IPS-20b (cell line): ENCODE measurements at regions not wholly inside any gene's neighbourhood (a gene's known extent, or its start where the extent isn't known, plus 50 kb on each side); places are given as distances from the start of the nearest gene placed in this dataset.

Source experiments
- H3K27ac ChIP-seq: one replicate; pipeline ENCODE4 v1.5.1; 2013; ENCODE audit warnings: low read length
- H3K27me3 ChIP-seq: 2 replicates; pipeline ENCODE4 v1.6.1; 2013; ENCODE audit warnings: mild to moderate bottlenecking, low read length, inconsistent platforms; ENCODE audit not compliant: insufficient read depth
- H3K36me3 ChIP-seq: 2 replicates; pipeline ENCODE4 v1.6.1; 2013; ENCODE audit warnings: low read depth, mild to moderate bottlenecking, inconsistent platforms, low read length, moderate library complexity; ENCODE audit not compliant: insufficient read depth
- H3K4me1 ChIP-seq: 2 replicates; pipeline ENCODE4 v1.6.1; 2013; ENCODE audit warnings: mild to moderate bottlenecking, control low read depth, inconsistent platforms, low read length, moderate library complexity; ENCODE audit not compliant: insufficient read depth
- H3K4me3 ChIP-seq: 2 replicates; pipeline ENCODE4 v1.5.1; 2013; ENCODE audit warnings: mild to moderate bottlenecking, low read length, inconsistent platforms
- H3K9ac ChIP-seq: 2 replicates; pipeline ENCODE4 v1.6.1; 2013; ENCODE audit warnings: low read depth, mild to moderate bottlenecking, inconsistent platforms, low read length, moderate library complexity
- H3K9me3 ChIP-seq: 2 replicates; pipeline ENCODE4 v1.6.1; 2013; ENCODE audit warnings: mild to moderate bottlenecking, low read depth, low read length, inconsistent platforms; ENCODE audit not compliant: insufficient read depth

DNA sequence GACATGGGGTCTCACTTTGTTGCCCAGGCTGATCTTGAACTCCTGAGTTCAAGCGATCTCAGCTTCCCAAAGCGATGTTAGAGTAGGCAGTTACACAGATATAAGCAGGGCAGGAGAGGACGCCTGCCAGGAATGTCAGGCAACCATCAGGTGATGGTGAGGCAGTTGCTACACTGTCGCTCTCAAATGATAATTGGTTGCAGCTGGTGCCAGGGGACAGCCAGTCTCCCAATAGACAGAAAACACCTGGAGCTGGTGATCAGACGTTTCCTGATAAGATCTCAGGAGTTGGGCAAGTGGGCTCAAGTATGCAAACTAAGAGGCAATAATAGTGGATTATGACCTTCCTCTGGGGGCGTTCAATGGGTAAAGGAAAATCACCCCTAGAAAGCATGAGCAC is 163.1 kb upstream of the RGPD4 start:
- H3K4me1 ChIP-seq: no peaks in the 10 kb centered on the region; the same call in 1 of the 2 replicates
- H3K27ac ChIP-seq: no peak overlapping the region
- H3K27me3 ChIP-seq: no peaks in the 10 kb centered on the region
- no peak overlapping the region for H3K4me3 ChIP-seq
- H3K36me3 ChIP-seq: no peaks in the 10 kb centered on the region
- H3K9ac ChIP-seq: no peak overlapping the region
- no peaks in the 10 kb centered on the region for H3K9me3 ChIP-seq

DNA sequence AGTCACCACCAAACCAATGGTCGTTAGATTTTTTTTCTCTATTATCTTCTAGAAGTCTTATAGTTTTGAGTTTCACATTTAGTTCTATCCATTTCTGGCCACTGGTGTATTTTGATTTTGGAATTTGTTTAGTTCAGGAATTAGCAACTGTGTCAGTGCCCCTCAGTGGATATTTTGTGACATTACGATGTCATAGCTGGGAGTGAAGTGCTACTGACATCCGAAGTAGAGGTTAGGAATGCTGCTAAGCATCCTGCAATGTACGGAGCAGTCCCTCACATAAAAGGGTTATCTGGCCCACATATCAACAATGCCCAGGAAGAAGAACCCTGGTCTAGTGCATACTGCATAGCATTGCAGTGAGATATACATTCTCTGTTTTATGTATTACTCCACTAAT is 157.4 kb upstream of the RGPD4 start:
- Histone ChIP-seq H3K27ac (no peak overlapping the region), H3K9me3 (peaks cover 13% of the 10 kb centered on the region), H3K4me1 (no peaks in the 10 kb centered on the region)

DNA sequence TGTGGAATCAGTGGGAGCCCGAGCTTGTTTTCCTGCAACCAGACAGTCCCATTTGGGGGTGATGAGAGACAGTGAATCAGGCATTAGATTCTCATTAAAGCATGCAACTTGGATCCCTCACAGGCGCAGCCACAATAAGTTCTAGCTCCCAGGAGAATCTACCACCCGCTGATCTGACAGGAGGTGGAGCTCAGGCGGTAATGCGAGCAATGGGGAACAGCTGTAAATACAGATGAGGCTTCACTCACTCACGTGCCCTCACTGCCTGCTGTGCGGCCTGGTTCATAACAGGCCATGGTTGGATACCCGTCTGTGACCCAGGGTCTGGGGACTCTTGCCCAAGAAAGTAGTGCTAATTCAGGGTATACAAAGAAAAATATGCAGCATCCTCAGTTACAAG is 144.8 kb upstream of the RGPD4 start:
- Histone ChIP-seq H3K27me3 (no peaks in the 10 kb centered on the region), H3K9ac (no peak overlapping the region), H3K36me3 (no peaks in the 10 kb centered on the region), H3K4me3 (no peak overlapping the region), H3K4me1 (peaks cover 7% of the 10 kb centered on the region), H3K9me3 (no peaks in the 10 kb centered on the region), H3K27ac (no peak overlapping the region)

More for the DNA sequence above, 157.4 kb upstream of the RGPD4 start:
- Histone ChIP-seq H3K27me3 (no peaks in the 10 kb centered on the region), H3K4me3 (no peak overlapping the region), H3K9ac (no peak overlapping the region), H3K36me3 (no peaks in the 10 kb centered on the region)

DNA sequence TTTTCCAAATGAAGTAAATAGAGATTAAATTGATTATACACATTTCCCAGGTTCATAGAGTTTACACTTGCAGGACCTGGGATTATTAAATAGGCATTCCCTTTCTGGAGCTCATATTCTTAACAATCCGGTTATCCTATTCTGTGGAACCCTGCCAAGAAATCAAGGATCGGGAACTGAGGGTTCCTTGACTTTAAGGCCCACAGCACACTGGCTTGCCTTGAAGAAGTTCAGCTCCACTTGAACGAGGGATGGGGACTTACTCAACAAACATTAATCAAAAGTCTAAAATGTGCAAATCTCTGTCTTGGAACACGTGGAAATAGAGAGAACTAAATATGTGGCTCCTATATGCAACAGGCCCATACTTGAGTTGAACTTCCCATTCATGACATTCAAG is 142.3 kb upstream of the RGPD4 start:
- Histone ChIP-seq H3K4me3 (no peak overlapping the region), H3K36me3 (no peaks in the 10 kb centered on the region), H3K27ac (no peak overlapping the region), H3K9ac (no peak overlapping the region), H3K27me3 (no peaks in the 10 kb centered on the region), H3K9me3 (no peaks in the 10 kb centered on the region), H3K4me1 (peaks cover 7% of the 10 kb centered on the region)

DNA sequence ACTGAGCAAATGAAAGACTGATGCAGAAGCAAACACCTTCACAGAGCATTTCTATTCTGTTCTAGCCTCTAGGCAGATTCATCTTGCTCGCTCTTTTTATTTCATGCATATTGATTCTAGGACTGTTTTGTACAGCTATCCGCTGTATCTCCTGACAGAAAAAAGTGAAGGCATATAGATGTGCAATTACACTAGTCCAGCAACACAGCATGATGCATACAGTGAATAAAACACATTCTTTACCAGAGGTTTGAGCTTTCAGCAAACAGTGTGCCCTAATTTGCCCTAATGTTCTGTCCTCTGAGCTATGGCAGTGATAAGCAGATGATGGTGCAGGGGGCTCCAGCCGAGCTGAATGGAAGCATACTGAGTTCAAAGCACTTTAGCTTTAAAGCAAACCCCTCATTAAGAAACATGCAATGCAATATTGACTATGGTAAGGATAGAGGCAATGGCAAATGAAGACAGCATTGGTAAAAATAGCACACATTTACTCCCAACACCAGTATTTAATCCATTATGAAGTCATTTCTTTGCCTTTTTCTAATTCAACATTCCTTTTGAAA is 141.2 kb upstream of the RGPD4 start:
- Histone ChIP-seq H3K4me3 (no peak overlapping the region), H3K9ac (no peak overlapping the region), H3K27ac (no peak overlapping the region), H3K9me3 (no peaks in the 10 kb centered on the region), H3K36me3 (no peaks in the 10 kb centered on the region), H3K27me3 (no peaks in the 10 kb centered on the region), H3K4me1 (peaks cover 7% of the 10 kb centered on the region)

DNA sequence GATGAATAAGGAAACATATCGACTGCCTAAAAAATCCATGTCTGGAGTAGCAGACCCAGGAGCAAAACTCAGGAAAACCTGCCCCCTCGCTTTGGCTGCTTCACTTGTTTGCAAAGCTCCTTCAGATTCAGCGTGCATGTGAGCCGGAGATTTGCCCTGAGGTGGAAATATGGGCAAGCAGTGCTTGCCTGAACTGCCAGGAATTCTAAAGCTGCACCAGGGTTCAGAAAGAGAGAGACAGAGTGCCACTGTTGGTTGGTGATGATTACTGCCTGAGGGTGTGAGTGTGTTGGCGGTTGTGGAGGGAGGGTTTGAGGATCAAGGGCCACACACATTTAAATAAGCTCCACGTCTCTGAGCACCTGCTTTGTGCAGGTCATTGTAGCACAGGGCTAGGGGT is 139.6 kb upstream of the RGPD4 start:
- Histone ChIP-seq H3K27ac (no peak overlapping the region), H3K36me3 (no peaks in the 10 kb centered on the region), H3K4me3 (no peak overlapping the region), H3K9ac (no peak overlapping the region), H3K9me3 (no peaks in the 10 kb centered on the region), H3K27me3 (no peaks in the 10 kb centered on the region), H3K4me1 (peaks cover 7% of the 10 kb centered on the region)

DNA sequence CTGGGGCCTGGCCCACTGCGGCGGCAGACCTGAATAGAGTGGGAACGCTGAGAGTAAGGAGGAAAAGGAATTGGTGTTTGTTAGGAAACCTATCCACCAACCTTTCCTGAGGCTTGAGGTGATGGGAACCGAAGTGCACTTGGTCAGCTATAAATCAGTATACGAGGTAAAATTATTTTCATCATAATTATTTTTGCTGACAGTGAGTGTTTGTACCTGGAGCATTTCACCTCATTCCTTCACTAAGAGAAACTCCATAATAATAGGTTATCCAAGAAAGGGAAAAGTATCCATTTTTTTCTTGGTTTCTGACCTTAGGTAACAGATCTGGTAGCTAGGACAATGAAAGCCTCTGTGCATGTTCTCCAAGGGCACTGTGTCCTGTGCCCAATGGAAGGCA is 138.6 kb upstream of the RGPD4 start:
- no peak overlapping the region for H3K4me3 ChIP-seq
- H3K27me3 ChIP-seq: no peaks in the 10 kb centered on the region
- H3K36me3 ChIP-seq: no peaks in the 10 kb centered on the region
- H3K9ac ChIP-seq: no peak overlapping the region
- H3K4me1 ChIP-seq: peaks cover 7% of the 10 kb centered on the region
- H3K9me3 ChIP-seq: no peaks in the 10 kb centered on the region
- H3K27ac ChIP-seq: no peak overlapping the region

DNA sequence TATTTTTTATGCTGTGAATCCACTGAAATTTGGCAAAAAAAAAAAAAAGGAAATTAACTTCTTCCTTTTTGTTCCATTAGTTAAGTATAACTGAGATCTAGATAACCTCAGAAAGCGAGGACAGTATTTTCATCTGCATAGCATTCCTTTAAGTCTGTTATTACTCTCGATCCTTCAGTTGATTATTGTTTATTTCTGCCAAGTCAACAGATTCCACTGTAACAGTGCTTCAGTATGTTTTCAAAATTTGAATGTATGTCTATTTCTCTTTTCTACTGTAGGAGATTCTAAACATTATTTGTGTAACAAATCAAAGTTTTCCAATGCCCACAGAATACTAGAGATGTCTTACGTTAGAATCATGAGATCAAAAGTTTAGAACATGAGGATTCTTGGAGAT is 133.1 kb upstream of the RGPD4 start:
- no peak overlapping the region for H3K4me3 ChIP-seq
- H3K36me3 ChIP-seq: no peaks in the 10 kb centered on the region
- no peaks in the 10 kb centered on the region for H3K9me3 ChIP-seq
- no peaks in the 10 kb centered on the region for H3K27me3 ChIP-seq
- H3K9ac ChIP-seq: no peak overlapping the region
- no peak overlapping the region for H3K27ac ChIP-seq
- H3K4me1 ChIP-seq: no peaks in the 10 kb centered on the region

DNA sequence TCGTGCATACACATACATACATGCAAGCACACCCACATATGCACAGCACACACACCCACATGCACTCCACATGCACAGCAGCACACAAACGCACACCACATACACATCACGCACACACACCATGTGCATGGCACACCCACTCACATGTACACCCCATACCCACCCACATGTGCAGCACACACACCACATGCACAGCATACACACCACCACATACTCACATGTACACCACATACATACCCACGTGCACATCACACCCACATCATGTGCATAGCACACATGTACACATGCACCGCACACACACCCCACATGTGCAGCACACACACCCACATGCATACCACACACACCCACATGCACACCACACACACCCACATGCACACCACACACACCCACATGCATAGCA is 132.0 kb upstream of the RGPD4 start:
- Histone ChIP-seq H3K9me3 (no peaks in the 10 kb centered on the region), H3K4me1 (no peaks in the 10 kb centered on the region), H3K4me3 (no peak overlapping the region), H3K27ac (no peak overlapping the region), H3K27me3 (no peaks in the 10 kb centered on the region), H3K36me3 (no peaks in the 10 kb centered on the region), H3K9ac (no peak overlapping the region)

DNA sequence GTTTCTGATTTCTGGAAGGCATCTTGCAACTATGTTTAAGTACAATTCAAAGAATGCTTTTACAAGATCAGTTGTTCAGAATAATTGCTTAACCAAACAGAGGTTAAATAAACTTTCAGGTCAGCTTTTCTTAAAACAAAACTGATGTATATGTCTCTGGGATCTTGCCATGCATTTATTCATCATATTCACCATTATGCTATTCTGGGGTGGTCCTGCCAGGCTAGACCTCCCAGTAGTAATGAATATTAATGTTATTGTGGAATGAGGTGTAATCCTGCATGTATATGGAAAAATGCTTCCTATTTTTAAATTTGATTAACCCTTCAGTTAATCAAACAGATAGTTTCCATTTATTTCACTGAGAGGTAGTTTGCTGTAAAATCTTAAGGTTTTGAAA is 129.3 kb upstream of the RGPD4 start:
- no peak overlapping the region for H3K27ac ChIP-seq
- H3K4me1 ChIP-seq: no peaks in the 10 kb centered on the region
- no peak overlapping the region for H3K4me3 ChIP-seq
- H3K9ac ChIP-seq: no peak overlapping the region
- no peaks in the 10 kb centered on the region for H3K27me3 ChIP-seq
- no peaks in the 10 kb centered on the region for H3K36me3 ChIP-seq
- H3K9me3 ChIP-seq: no peaks in the 10 kb centered on the region

DNA sequence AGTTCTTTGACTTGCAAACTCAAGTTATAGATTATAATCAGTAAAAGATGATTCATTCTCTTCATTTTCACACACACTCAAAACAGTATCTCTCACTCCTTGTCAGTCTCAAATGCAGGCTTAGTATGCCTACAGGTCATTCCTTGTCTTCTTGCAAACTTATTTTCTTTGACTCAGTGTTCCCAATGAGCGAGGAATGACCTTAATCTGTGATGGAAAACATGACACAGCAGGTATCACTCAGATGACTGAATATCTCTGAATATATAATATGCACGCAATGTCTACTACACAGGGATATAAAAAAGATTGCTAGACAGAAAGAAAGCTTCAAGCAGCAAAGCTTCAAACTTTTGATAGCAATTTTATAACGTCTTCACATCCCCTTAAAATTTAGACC is 127.8 kb upstream of the RGPD4 start:
- Histone ChIP-seq H3K27ac (no peak overlapping the region), H3K4me3 (no peak overlapping the region), H3K9ac (no peak overlapping the region), H3K36me3 (no peaks in the 10 kb centered on the region), H3K4me1 (no peaks in the 10 kb centered on the region), H3K9me3 (no peaks in the 10 kb centered on the region), H3K27me3 (no peaks in the 10 kb centered on the region)

DNA sequence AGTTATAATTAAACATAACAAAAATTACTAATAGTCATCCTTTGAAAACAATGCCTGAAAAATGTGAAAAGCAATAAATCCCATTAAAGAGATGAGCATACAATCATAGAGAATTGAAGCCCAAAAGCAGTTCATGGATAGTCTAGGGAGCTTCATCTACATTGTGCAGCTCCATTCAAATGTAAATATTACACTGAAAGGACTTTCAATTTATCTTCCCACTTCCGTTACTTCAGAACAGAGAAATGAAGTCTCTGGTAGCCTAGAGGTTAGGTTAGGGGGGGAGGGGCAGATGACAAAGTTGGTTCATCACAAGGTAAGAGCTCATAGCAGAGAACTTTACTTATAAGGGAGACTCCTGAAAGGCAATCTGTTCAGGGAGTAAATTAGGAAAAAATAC is 126.6 kb upstream of the RGPD4 start:
- Histone ChIP-seq H3K27ac (no peak overlapping the region), H3K4me1 (no peaks in the 10 kb centered on the region), H3K9ac (no peak overlapping the region), H3K36me3 (no peaks in the 10 kb centered on the region), H3K9me3 (no peaks in the 10 kb centered on the region), H3K27me3 (no peaks in the 10 kb centered on the region), H3K4me3 (no peak overlapping the region)

DNA sequence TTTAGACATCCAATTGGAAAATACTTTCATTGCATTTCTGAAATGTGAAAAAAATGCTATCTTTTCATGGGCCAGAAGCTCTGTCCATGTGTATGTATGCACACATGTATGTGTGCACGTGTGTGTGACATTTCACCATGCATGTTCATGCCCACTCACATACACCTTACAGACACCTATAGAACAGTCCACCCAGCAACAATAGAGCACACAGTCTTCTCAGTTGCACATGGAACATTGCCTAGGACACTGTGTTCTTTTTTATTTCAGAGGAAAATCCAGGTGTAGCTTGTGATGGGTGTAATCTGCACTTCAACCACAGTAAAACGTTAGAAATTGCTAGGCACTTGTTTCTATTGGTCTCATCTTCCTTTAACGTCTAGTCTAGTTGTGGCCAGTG is 114.8 kb upstream of the RGPD4 start:
- no peaks in the 10 kb centered on the region for H3K27me3 ChIP-seq
- H3K27ac ChIP-seq: no peak overlapping the region
- no peaks in the 10 kb centered on the region for H3K9me3 ChIP-seq
- no peaks in the 10 kb centered on the region for H3K4me1 ChIP-seq
- no peak overlapping the region for H3K9ac ChIP-seq
- H3K36me3 ChIP-seq: no peaks in the 10 kb centered on the region
- no peak overlapping the region for H3K4me3 ChIP-seq
